Testis (tissue), 2 donors: ENCODE measurements at regions not wholly inside any gene's neighbourhood (a gene's known extent, or its start where the extent isn't known, plus 50 kb on each side); places are given as distances from the start of the nearest gene placed in this dataset.
"Not testable (repeated sequence)": the region's sequence is repeated elsewhere in the genome, so short reads cannot be mapped to it uniquely, and the experiment has no call there.

Experiments used
- DNase-seq: peaks from one replicate; pipeline ENCODE4 v3.0.0-alpha.2; 2019
- H3K27ac ChIP-seq, 2 donors: fragments of 200-600 bp; sonication (generic); one replicate each; pipeline ENCODE4 v1.5.1; 2019
- H3K27me3 ChIP-seq: fragments of 200-600 bp; sonication (generic); one replicate; pipeline ENCODE4 v1.5.1; 2019
- H3K36me3 ChIP-seq: fragments of 200-600 bp; sonication (generic); one replicate; pipeline ENCODE4 v1.5.1; 2017; ENCODE audit warnings: low read depth; ENCODE audit errors: missing control alignments
- H3K4me1 ChIP-seq: fragments of 200-600 bp; sonication (generic); one replicate; pipeline ENCODE4 v1.5.1; 2019
- H3K4me3 ChIP-seq, 2 donors: fragments of 200-600 bp; sonication (generic); one replicate each; pipeline ENCODE4 v1.5.1; 2017 to 2019
- H3K9me3 ChIP-seq: fragments of 200-600 bp; sonication (generic); one replicate; pipeline ENCODE4 v1.5.1; 2017
- WGBS, 2 donors: methylation state at CpG; one replicate each; pipeline ENCODE4 v1.1.5; 2018; 5-methylcytosine and 5-hydroxymethylcytosine counted together
- intact Hi-C: fragments of 100-400 bp; cut with DNase I; formaldehyde crosslinking; loops from one replicate; pipeline ENCODE4 v1.15.1; 2023; ENCODE audit warnings: low total_unique reads

DNA sequence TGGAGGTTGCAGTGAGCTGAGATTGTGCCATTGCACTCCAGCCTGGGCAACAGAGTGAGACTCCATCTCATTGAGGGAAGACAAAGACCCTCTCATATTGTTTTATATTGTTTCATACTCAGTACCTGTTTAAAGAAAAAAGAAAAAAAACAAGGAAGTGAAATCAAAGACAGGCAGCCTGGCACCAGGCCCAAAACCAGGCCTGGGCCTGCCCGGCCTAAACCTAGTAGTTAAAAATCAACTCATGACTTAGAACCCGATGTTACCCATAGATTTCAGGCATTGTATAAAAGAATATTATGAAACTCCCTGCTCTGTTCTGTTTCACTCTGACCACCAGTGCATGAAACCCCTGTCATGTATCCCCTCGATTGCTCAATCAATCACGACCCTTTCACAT is 50.2 kb upstream of the GOLGA8O start:
- DNase-seq, H3K9me3 ChIP-seq, intact Hi-C loops, H3K27me3 ChIP-seq, H3K4me1 ChIP-seq, H3K4me3 ChIP-seq, H3K27ac ChIP-seq, H3K36me3 ChIP-seq: not testable (repeated sequence)
- WGBS, 2 donors: no CpG with 5 or more reads among the region's 4 CpGs
